Tibial nerve (tissue), 3 donors: ENCODE measurements at regions not wholly inside any gene's neighbourhood (a gene's known extent, or its start where the extent isn't known, plus 50 kb on each side); places are given as distances from the start of the nearest gene placed in this dataset.

Experiments used
- CTCF ChIP-seq, 5 experiments: fragments of 200-600 bp in 3 of 5; fragments of 450-650 bp in 2 of 5; sonication (generic) in 3 of 5; IDR thresholded peaks; one replicate each; pipeline ENCODE4 v1.5.1; 2016 to 2019; ENCODE audit warnings: antibody characterized with exemption in 5 of 5, mild to moderate bottlenecking in 3 of 5, moderate library complexity in 2 of 5
- POLR2A ChIP-seq, 2 donors: fragments of 450-650 bp; IDR thresholded peaks; one replicate each; pipeline ENCODE4 v1.6.1; 2017; ENCODE audit warnings: antibody characterized with exemption in 2 of 2, mild to moderate bottlenecking in 2 of 2, moderate library complexity in 2 of 2

- TF ChIP-seq POLR2A (IDR thresholded peaks at IDR 0.05) (no peak), CTCF (IDR thresholded peaks at IDR 0.05) (no peak)
These were observed 515.4 kb upstream of the IL12A start for GRCh38 chr3:159473206-159473605.
